BLaER1 (cell line): ENCODE measurements at regions not wholly inside any gene's neighbourhood (a gene's known extent, or its start where the extent isn't known, plus 50 kb on each side); places are given as distances from the start of the nearest gene placed in this dataset.
"Not testable (repeated sequence)": the region's sequence is repeated elsewhere in the genome, so short reads cannot be mapped to it uniquely, and the experiment has no call there.

Experiments
- H3K27ac ChIP-seq: shearing (Covaris generic); formaldehyde crosslinking; 2 replicates; pipeline ENCODE4 v1.8.1; 2022
- H3K27me3 ChIP-seq: shearing (Covaris generic); formaldehyde crosslinking; 2 replicates; pipeline ENCODE4 v1.8.1; 2022
- H3K36me3 ChIP-seq: shearing (Covaris generic); formaldehyde crosslinking; 2 replicates; pipeline ENCODE4 v1.8.1; 2022
- H3K4me1 ChIP-seq: shearing (Covaris generic); formaldehyde crosslinking; 2 replicates; pipeline ENCODE4 v1.8.1; 2022
- H3K4me2 ChIP-seq: shearing (Covaris generic); formaldehyde crosslinking; 2 replicates; pipeline ENCODE4 v1.8.1; 2022
- H3K4me3 ChIP-seq: shearing (Covaris generic); formaldehyde crosslinking; 2 replicates; pipeline ENCODE4 v1.8.1; 2022
- H3K9ac ChIP-seq: shearing (Covaris generic); formaldehyde crosslinking; 2 replicates; pipeline ENCODE4 v1.8.1; 2022
- H3K9me3 ChIP-seq: shearing (Covaris generic); formaldehyde crosslinking; 2 replicates; pipeline ENCODE4 v1.8.1; 2022
- H4K20me1 ChIP-seq: shearing (Covaris generic); formaldehyde crosslinking; 2 replicates; pipeline ENCODE4 v1.8.1; 2022
- Cebpa-rat ChIP-seq: shearing (Covaris generic); IDR thresholded peaks from 2 replicates; pipeline ENCODE4 v1.8.1; 2022

- no peaks in the 10 kb centered on the region for H3K27me3 ChIP-seq
- no peak overlapping the region for H3K9ac ChIP-seq
- no peaks in the 10 kb centered on the region for H3K36me3 ChIP-seq
- H3K4me3 ChIP-seq: no peak overlapping the region
- H4K20me1 ChIP-seq: no peaks in the 10 kb centered on the region
- no peak overlapping the region for H3K4me2 ChIP-seq
- no peaks in the 10 kb centered on the region for H3K4me1 ChIP-seq
- no peak for TF ChIP-seq Cebpa-rat
- no peak overlapping the region for H3K27ac ChIP-seq
- H3K9me3 ChIP-seq: no peaks in the 10 kb centered on the region
Observed at GRCh38 chr1:163471779-163472650, 150.3 kb downstream of the NUF2 start.

DNA sequence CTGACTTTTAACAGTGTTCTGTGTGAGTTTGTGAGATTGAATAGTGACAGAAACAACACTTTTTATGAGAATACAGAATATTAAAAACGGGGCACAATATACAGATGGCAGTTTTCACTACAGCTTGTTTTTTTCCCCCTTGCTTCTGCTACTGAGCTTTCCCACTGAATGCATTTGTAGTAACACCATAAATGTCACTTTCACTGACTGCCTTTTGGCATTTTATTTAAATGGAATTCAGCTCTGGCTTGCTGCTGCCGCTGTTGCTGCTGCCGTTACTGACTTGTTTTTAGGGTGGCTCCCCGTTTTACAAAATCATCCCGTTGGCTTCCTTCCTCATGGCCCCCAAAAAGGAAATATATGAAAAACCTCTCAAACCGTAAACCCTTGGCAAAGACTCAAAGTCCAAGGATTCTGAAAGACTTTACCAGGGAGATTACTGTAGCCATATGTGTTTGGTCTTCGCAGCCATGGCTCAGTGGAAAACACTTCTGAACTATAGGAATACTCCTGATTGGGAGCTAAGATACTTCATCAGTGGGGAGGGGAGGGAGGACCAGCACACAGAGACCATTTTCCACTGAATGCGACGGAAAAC is 151.0 kb downstream of the NUF2 start:
- no peak for TF ChIP-seq Cebpa-rat
- H3K36me3 ChIP-seq: no peaks in the 10 kb centered on the region

DNA sequence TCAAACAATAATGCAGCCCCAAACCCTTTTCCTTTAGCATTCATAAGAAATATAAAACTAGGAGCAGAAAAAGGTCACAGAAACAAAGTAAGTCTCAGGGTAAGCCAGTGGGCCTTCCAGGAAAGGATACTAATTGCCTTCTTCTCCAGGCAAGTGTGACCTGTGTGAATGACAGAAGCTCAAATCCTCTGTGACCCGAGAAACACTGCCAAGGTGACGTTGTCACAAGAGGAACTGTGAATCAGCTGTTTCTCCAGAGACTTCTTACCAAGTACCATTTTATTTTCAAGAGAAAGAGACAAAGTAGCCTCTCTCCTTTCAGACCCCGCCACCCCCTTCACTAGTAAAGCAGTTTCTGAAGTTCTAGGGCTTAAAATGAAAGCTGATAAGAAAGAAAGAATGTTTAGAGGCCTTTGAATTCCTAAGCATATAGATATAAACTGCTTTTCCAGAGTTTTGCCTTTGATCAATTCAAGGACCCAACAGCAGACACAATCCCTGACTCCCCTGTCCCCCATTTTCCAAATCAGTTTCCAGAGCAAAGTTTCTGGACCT is 155.6 kb downstream of the NUF2 start:
- H3K4me1 ChIP-seq: no peaks in the 10 kb centered on the region
- no peak overlapping the region for H3K9ac ChIP-seq
- TF ChIP-seq Cebpa-rat: no peak

More for the DNA sequence above, 151.0 kb downstream of the NUF2 start:
- Histone ChIP-seq H3K4me1 (no peaks in the 10 kb centered on the region), H3K4me2 (no peak overlapping the region), H3K9me3 (no peaks in the 10 kb centered on the region), H3K27ac (no peak overlapping the region), H4K20me1 (no peaks in the 10 kb centered on the region), H3K27me3 (no peaks in the 10 kb centered on the region), H3K9ac (no peak overlapping the region), H3K4me3 (no peak overlapping the region)

GRCh38 chr1:163498391-163499330 is 176.9 kb downstream of the NUF2 start:
- H3K4me2 ChIP-seq, H3K27ac ChIP-seq, H3K27me3 ChIP-seq, H4K20me1 ChIP-seq, H3K4me3 ChIP-seq, H3K4me1 ChIP-seq, H3K36me3 ChIP-seq, H3K9ac ChIP-seq: not testable (repeated sequence)
- peaks cover 15% of the 10 kb centered on the region for H3K9me3 ChIP-seq

More for the DNA sequence above, 155.6 kb downstream of the NUF2 start:
- no peak overlapping the region for H3K27ac ChIP-seq
- no peak overlapping the region for H3K4me2 ChIP-seq
- no peaks in the 10 kb centered on the region for H3K36me3 ChIP-seq
- H3K4me3 ChIP-seq: no peak overlapping the region
- H3K27me3 ChIP-seq: no peaks in the 10 kb centered on the region
- H4K20me1 ChIP-seq: no peaks in the 10 kb centered on the region
- H3K9me3 ChIP-seq: peaks cover 32% of the 10 kb centered on the region

- no peak for TF ChIP-seq Cebpa-rat
- no peaks in the 10 kb centered on the region for H3K36me3 ChIP-seq
- no peak overlapping the region for H3K27ac ChIP-seq
- no peak overlapping the region for H3K9ac ChIP-seq
- no peaks in the 10 kb centered on the region for H4K20me1 ChIP-seq
- H3K4me1 ChIP-seq: no peaks in the 10 kb centered on the region
- H3K4me3 ChIP-seq: no peak overlapping the region
- no peak overlapping the region for H3K4me2 ChIP-seq
- H3K27me3 ChIP-seq: no peaks in the 10 kb centered on the region
- H3K9me3 ChIP-seq: peaks cover under 1% of the 10 kb centered on the region; the same call in 1 of the 2 replicates
Observed at GRCh38 chr1:163504331-163504978, 182.7 kb downstream of the NUF2 start.

- no peaks in the 10 kb centered on the region for H3K9me3 ChIP-seq
- no peaks in the 10 kb centered on the region for H3K27me3 ChIP-seq
- TF ChIP-seq Cebpa-rat: no peak
- no peak overlapping the region for H3K4me2 ChIP-seq
- no peak overlapping the region for H3K4me3 ChIP-seq
- no peak overlapping the region for H3K27ac ChIP-seq
- no peaks in the 10 kb centered on the region for H4K20me1 ChIP-seq
- no peak overlapping the region for H3K9ac ChIP-seq
- H3K36me3 ChIP-seq: no peaks in the 10 kb centered on the region
- H3K4me1 ChIP-seq: no peaks in the 10 kb centered on the region
Observed at GRCh38 chr1:163509114-163509513, 187.4 kb downstream of the NUF2 start.

GRCh38 chr1:163512349-163512989 is 190.7 kb downstream of the NUF2 start:
- Histone ChIP-seq H3K36me3 (no peaks in the 10 kb centered on the region), H3K27ac (no peak overlapping the region), H3K4me3 (no peak overlapping the region), H3K4me1 (no peaks in the 10 kb centered on the region), H3K9ac (no peak overlapping the region), H3K9me3 (no peaks in the 10 kb centered on the region), H3K27me3 (no peaks in the 10 kb centered on the region), H4K20me1 (no peaks in the 10 kb centered on the region), H3K4me2 (no peak overlapping the region)
- TF ChIP-seq Cebpa-rat: no peak

DNA sequence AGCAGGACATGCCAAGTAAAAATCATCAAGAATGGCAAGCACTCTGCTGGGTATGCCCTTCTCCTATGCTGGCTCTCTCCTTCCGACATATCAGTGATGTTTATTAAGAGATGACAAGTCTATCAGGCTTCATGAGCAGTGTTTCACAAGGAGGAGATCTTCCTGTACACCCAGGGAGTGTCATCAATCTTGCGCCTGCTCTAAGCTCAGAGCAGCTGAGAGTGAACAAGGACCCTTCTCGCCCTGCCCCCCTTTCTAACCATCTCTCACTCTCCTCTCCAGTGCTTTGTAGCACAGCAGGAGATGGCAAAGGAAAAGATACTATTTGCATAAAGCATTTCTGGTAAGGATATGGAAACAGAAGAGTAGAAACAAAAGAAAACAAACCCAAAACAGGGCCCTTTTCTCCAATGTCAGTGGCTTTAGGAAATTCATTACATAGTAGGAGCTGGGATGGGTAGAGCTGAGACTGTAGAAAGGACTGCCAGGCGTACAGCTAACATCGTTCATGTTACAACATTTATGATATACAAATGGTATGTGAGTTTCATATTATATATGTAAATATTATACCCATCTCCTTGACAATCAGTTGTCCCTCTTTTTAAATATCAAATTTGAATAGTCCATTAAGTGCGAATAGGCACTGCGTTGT is 201.7 kb downstream of the NUF2 start:
- Histone ChIP-seq H3K27ac (no peak overlapping the region), H3K9me3 (peaks cover 6% of the 10 kb centered on the region; the same call in 1 of the 2 replicates), H3K4me2 (no peak overlapping the region), H3K9ac (no peak overlapping the region), H3K4me1 (peaks cover 14% of the 10 kb centered on the region), H3K27me3 (no peaks in the 10 kb centered on the region), H3K4me3 (no peak overlapping the region), H3K36me3 (no peaks in the 10 kb centered on the region), H4K20me1 (no peaks in the 10 kb centered on the region)
- TF ChIP-seq Cebpa-rat: no peak
